ENCODE measurements at regions not wholly inside any gene's neighbourhood (a gene's known extent, or its start where the extent isn't known, plus 50 kb on each side); places are given as distances from the start of the nearest gene placed in this dataset.

DNA sequence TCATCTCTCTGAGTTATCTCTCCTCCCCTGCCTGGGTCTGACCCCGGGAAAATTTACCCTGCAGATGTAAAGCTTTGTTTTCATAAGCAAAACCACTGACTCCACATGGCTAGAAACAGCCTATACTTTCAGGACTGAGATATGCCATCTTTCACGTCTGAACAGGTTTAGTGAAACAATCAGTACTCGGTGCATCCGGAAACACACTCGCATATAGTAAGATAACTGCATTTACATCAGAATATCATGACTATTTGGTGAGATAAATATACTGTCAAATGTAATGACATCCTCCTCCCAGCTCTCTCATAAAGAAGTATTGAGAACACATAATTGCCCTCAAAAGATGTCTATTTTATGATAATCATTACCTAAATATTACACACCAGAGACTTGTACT, 172.8 kb downstream of the EFNB2 start:
- TF ChIP-seq CTCF (IDR thresholded peaks at IDR 0.05; ENCODE audit: insufficient read depth, low read depth, low read length) = no peak
- ChIA-PET POLR2A (no interaction called here), CTCF (interaction anchor here (1.0 to 1.3 kb wide), 3 partner anchors 9 to 18 kb away, joined by 3 to 4 read pairs (median 3); no protein-coding TSS in a partner anchor)
- Histone ChIP-seq H3K27me3 (ENCODE audit: control insufficient read depth, insufficient read depth, low read length) (no peaks in the 10 kb centered on the region), H3K36me3 (ENCODE audit: control insufficient read depth, insufficient read depth, low read length) (no peaks in the 10 kb centered on the region), H3K4me3 (ENCODE audit: low read depth, low read length) (no peak overlapping the region)
- no peak for DNase-seq (ENCODE audit: low read depth)

DNA sequence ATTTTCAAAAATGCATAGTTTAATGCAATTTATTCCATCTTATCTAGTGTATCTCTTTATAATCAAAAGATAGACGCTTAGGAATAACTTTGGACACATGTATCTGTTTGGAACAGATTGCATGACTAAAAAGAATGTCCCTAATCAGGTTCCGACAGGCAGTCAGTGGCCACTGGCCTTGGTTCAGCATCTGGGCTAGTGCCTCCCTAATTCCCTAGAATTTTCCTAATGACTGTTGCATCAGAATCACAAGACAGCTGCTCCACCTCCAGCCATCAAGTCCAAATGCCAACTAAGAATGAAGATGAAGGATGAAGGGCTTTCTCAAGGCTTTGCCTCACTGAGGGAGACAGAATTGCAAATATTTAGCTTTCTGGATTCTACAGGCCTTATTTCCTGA, 173.8 kb downstream of the EFNB2 start:
- Histone ChIP-seq H3K4me3 (ENCODE audit: low read depth, low read length) (no peak overlapping the region), H3K27me3 (ENCODE audit: control insufficient read depth, insufficient read depth, low read length) (no peaks in the 10 kb centered on the region), H3K36me3 (ENCODE audit: control insufficient read depth, insufficient read depth, low read length) (no peaks in the 10 kb centered on the region)
- ChIA-PET CTCF (no interaction called here), POLR2A (no interaction called here)
- DNase-seq (ENCODE audit: low read depth) = no peak
- TF ChIP-seq CTCF (IDR thresholded peaks at IDR 0.05; ENCODE audit: insufficient read depth, low read depth, low read length) = no peak

- H3K27me3 ChIP-seq (ENCODE audit: control insufficient read depth, insufficient read depth, low read length) = no peaks in the 10 kb centered on the region
- DNase-seq (ENCODE audit: low read depth) = no peak
- no peak for TF ChIP-seq CTCF (IDR thresholded peaks at IDR 0.05; ENCODE audit: insufficient read depth, low read depth, low read length)
- ChIA-PET CTCF (no interaction called here), POLR2A (no interaction called here)
- no peaks in the 10 kb centered on the region for H3K36me3 ChIP-seq (ENCODE audit: control insufficient read depth, insufficient read depth, low read length)
- H3K4me3 ChIP-seq (ENCODE audit: low read depth, low read length) = no peak overlapping the region
Observed at GRCh38 chr13:106357198-106357597, 178.3 kb downstream of the EFNB2 start.

- CTCF ChIA-PET = interaction anchor here (0.6 kb wide), 1 partner anchor 14 kb away, joined by 3 read pairs; no protein-coding TSS in a partner anchor
- POLR2A ChIA-PET = no interaction called here
- Histone ChIP-seq H3K4me3 (ENCODE audit: low read depth, low read length) (no peak overlapping the region), H3K27me3 (ENCODE audit: control insufficient read depth, insufficient read depth, low read length) (no peaks in the 10 kb centered on the region), H3K36me3 (ENCODE audit: control insufficient read depth, insufficient read depth, low read length) (no peaks in the 10 kb centered on the region)
- TF ChIP-seq CTCF (IDR thresholded peaks at IDR 0.05; ENCODE audit: insufficient read depth, low read depth, low read length) = no peak
- DNase-seq (ENCODE audit: low read depth) = no peak
Observed at GRCh38 chr13:106355866-106356265, 179.6 kb downstream of the EFNB2 start.

GRCh38 chr13:106354961-106355360, 180.5 kb downstream of the EFNB2 start:
- Histone ChIP-seq H3K36me3 (ENCODE audit: control insufficient read depth, insufficient read depth, low read length) (no peaks in the 10 kb centered on the region), H3K27me3 (ENCODE audit: control insufficient read depth, insufficient read depth, low read length) (no peaks in the 10 kb centered on the region), H3K4me3 (ENCODE audit: low read depth, low read length) (no peak overlapping the region)
- ChIA-PET CTCF (interaction anchor here (0.6 kb wide), 1 partner anchor 15 kb away, joined by 3 read pairs; no protein-coding TSS in a partner anchor), POLR2A (no interaction called here)
- no peak for DNase-seq (ENCODE audit: low read depth)
- no peak for TF ChIP-seq CTCF (IDR thresholded peaks at IDR 0.05; ENCODE audit: insufficient read depth, low read depth, low read length)

Data from BJ (cell line).